GM12878 (cell line): ENCODE measurements at regions not wholly inside any gene's neighbourhood (a gene's known extent, or its start where the extent isn't known, plus 50 kb on each side); places are given as distances from the start of the nearest gene placed in this dataset.

Experiments used
- ATAC-seq: fragments of 200-7000 bp; cut with Tn5 transposase; 3 replicates; pipeline ENCODE4 v1.9.1; 2020; ENCODE audit warnings: mild to moderate bottlenecking, moderate library complexity
- BruUV-seq: library from RNA; stranded (reverse); fragments of 400-500 nt; replicated peaks from 2 replicates; lab custom pipeline; 2021; lab: Mats Ljungman, UMichigan
- CTCF ChIA-PET: fragments of 300-600 bp; sonication (Branson Sonifier 250); formaldehyde crosslinking; extraction: SDS; loops from one replicate; lab custom pipeline; 2021; ENCODE audit warnings: inconsistent platforms; lab: Yijun Ruan, JAX
- POLR2A ChIA-PET: fragments of 350-600 bp; formaldehyde crosslinking; extraction: SDS; loops from one replicate; lab custom pipeline; 2021; ENCODE audit warnings: inconsistent platforms; lab: Charles Lee
- RAD21 ChIA-PET: fragments of 300-600 bp; sonication (Branson Sonifier 250); formaldehyde crosslinking; loops from one replicate; lab custom pipeline; 2023; ENCODE audit warnings: antibody characterized with exemption; ENCODE audit not compliant: unreplicated experiment; lab: Charles Lee
- SMC1A ChIA-PET: fragments of 300-600 bp; sonication (Branson Sonifier 250); formaldehyde crosslinking; loops from one replicate; lab custom pipeline; 2023; ENCODE audit not compliant: unreplicated experiment, uncharacterized antibody; lab: Charles Lee
- DNase-seq: peaks from one replicate; pipeline ENCODE4 v3.0.0-alpha.2; 2011; ENCODE audit warnings: low read depth, low spot score
- FAIRE-seq: peaks from 3 replicates; lab custom pipeline; 2011; peaks lifted over from hg19 to GRCh38; lab: Jason Lieb, UNC
- H2AFZ ChIP-seq: 2 replicates; pipeline ENCODE4 v1.6.0; 2011; ENCODE audit warnings: low read depth, low read length, control low read depth; ENCODE audit not compliant: control insufficient read depth
- H3K27ac ChIP-seq: 2 replicates; pipeline ENCODE4 v1.5.1; 2011; ENCODE audit warnings: control low read depth; ENCODE audit not compliant: control insufficient read depth, insufficient read depth
- H3K27me3 ChIP-seq, 2 experiments: replicated peaks in 1 of 2; 2 replicates each; pipeline versions ENCODE4 v1.6.0 to v1.6.1; 2011; ENCODE audit warnings: low read length in 1 of 2; ENCODE audit not compliant: control insufficient read depth in 2 of 2, insufficient read depth in 2 of 2
- H3K36me3 ChIP-seq, 2 experiments: 2 replicates each; pipeline ENCODE4 v1.5.1; 2011; ENCODE audit warnings: low read length in 1 of 2; ENCODE audit not compliant: control insufficient read depth in 2 of 2, insufficient read depth in 2 of 2
- H3K4me1 ChIP-seq: 2 replicates; pipeline ENCODE4 v1.6.1; 2011; ENCODE audit warnings: mild to moderate bottlenecking, low read length, moderate library complexity, mixed read lengths; ENCODE audit not compliant: control insufficient read depth, insufficient read depth
- H3K4me2 ChIP-seq: 2 replicates; pipeline ENCODE4 v1.6.0; 2011; ENCODE audit warnings: control low read depth; ENCODE audit not compliant: control insufficient read depth, insufficient read depth
- H3K4me3 ChIP-seq: fragments of 200-600 bp; sonication (generic); 2 replicates; pipeline ENCODE4 v1.5.1; 2016
- H3K79me2 ChIP-seq: 2 replicates; pipeline ENCODE4 v1.6.0; 2011; ENCODE audit warnings: low read length; ENCODE audit not compliant: control insufficient read depth, insufficient read depth
- H3K9ac ChIP-seq: 2 replicates; pipeline ENCODE4 v1.8.0; 2011; ENCODE audit warnings: low read length, control low read depth, mixed read lengths; ENCODE audit not compliant: control insufficient read depth, insufficient read depth
- H3K9me3 ChIP-seq: replicated peaks from 3 replicates; pipeline ENCODE4 v1.5.1; 2011; ENCODE audit warnings: mild to moderate bottlenecking, low read length; ENCODE audit not compliant: control insufficient read depth, insufficient read depth
- H4K20me1 ChIP-seq: 2 replicates; pipeline ENCODE4 v1.6.0; 2011; ENCODE audit not compliant: control insufficient read depth, insufficient read depth
- IKZF2 ChIP-seq, 2 experiments: fragments of 450-650 bp; IDR thresholded peaks; 2 replicates each; pipeline ENCODE4 v1.6.1; 2017; ENCODE audit warnings: mild to moderate bottlenecking in 2 of 2, moderate library complexity in 2 of 2
- RBBP5 ChIP-seq: fragments of 200-600 bp; sonication (generic); conservative IDR thresholded peaks from 2 replicates; pipeline ENCODE4 v1.6.1; 2016
- WGBS: methylation state at CpG from one replicate; pipeline ENCODE4 v1.1.6; 2016; ENCODE audit warnings: low lambda C conversion rate; ENCODE audit not compliant: insufficient replicate concordance, insufficient coverage; ENCODE audit errors: missing lambda C conversion rate; 5-methylcytosine and 5-hydroxymethylcytosine counted together
- in situ Hi-C: fragments of 300-500 bp; cut with MboI; formaldehyde crosslinking; loops from 9 replicates; pipeline ENCODE4 v1.14.3; 2018; ENCODE audit warnings: mixed read lengths
- intact Hi-C: fragments of 100-400 bp; cut with micrococcal nuclease; formaldehyde crosslinking; loops from one replicate; pipeline ENCODE4 v1.14.2; 2022; ENCODE audit not compliant: unreplicated experiment
- TF ChIP-seq, protein P1 (sequence below), 3 experiments: IDR thresholded peaks in 2 of 3; conservative IDR thresholded peaks in 1 of 3; 2 replicates each; pipeline ENCODE4 v1.5.1; 2011; ENCODE audit warnings: low read depth in 3 of 3, low read length in 3 of 3, mild to moderate bottlenecking in 3 of 3, control low read depth in 2 of 3, moderate library complexity in 2 of 3, inconsistent platforms in 1 of 3, mixed read lengths in 1 of 3; ENCODE audit not compliant: control insufficient read depth in 2 of 3, insufficient read depth in 1 of 3; ENCODE audit errors: extremely low read depth in 1 of 3

DNA sequence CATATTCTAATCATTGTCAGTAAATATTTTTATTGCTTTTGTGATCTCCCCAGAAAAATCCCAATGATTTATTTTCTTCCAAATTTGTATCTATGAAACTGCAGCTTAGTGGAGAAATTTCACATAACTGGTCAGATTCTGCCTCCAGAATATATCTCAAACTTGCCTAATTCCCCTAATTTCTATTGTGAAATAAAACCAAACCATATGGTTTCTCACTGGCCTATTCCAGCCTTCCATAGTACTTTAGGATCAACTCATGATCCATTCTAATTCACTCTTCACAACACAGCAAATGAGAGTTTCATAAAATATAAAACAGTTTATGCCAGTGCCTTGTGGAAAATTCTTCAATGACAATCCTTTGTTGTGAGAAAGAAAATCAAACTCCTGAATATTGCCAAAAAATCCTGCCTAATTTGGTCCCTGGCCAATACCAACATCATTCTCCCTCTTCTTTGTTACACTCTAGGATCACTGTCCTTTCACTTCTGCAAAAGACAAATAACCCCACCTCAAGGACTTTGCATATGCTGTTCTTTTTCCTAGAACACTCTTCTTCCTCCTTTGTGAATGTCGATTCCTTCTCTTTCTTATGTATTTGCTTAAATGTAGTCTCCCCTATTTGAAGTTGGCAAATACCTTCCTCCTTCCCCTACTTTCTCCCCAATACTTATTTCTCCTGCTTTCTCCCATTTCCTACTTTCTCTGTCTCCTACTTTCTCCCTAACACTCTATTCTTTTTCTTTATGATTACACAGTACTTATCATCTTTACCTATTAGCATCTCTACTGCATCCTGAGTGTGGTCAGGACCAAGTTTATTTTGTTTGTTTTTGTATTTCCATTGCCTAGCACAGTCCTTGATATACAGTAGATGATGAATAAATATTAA lies 587.5 kb downstream of the RFPL4B start:
- Histone ChIP-seq H3K9me3 (no peaks in the 10 kb centered on the region), H3K4me1 (no peaks in the 10 kb centered on the region), H4K20me1 (no peaks in the 10 kb centered on the region), H3K4me3 (no peak overlapping the region), H3K27me3 (no peaks in the 10 kb centered on the region), H3K27ac (no peak overlapping the region), H3K79me2 (no peaks in the 10 kb centered on the region), H3K9ac (no peak overlapping the region), H3K36me3 (no peaks in the 10 kb centered on the region), H2AFZ (no peak overlapping the region), H3K4me2 (no peak overlapping the region)
- WGBS: 0% methylated on average over 1 of the region's 1 CpG
- CTCF ChIA-PET: no interaction called here
- no peak for FAIRE-seq
- DNase-seq: no peak
- TF ChIP-seq RBBP5 (no peak), IKZF2 (IDR thresholded peaks at IDR 0.05) (peak in 1 of 2 experiments; percentile 30; a peak in 1 of 4 replicates)
- TF ChIP-seq, protein P1, sequence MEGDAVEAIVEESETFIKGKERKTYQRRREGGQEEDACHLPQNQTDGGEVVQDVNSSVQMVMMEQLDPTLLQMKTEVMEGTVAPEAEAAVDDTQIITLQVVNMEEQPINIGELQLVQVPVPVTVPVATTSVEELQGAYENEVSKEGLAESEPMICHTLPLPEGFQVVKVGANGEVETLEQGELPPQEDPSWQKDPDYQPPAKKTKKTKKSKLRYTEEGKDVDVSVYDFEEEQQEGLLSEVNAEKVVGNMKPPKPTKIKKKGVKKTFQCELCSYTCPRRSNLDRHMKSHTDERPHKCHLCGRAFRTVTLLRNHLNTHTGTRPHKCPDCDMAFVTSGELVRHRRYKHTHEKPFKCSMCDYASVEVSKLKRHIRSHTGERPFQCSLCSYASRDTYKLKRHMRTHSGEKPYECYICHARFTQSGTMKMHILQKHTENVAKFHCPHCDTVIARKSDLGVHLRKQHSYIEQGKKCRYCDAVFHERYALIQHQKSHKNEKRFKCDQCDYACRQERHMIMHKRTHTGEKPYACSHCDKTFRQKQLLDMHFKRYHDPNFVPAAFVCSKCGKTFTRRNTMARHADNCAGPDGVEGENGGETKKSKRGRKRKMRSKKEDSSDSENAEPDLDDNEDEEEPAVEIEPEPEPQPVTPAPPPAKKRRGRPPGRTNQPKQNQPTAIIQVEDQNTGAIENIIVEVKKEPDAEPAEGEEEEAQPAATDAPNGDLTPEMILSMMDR (IDR thresholded peaks at IDR 0.05 in 2 of 3, conservative IDR thresholded peaks at IDR 0.05 in 1 of 3; ENCODE audit: control insufficient read depth in 2 of 3, extremely low read depth in 1 of 3, insufficient read depth in 1 of 3, low read depth in 3 of 3, low read length in 3 of 3): no peak
- SMC1A ChIA-PET: interaction anchor here (1.8 kb wide), 1 partner anchor 55 kb away, joined by 6 read pairs; no protein-coding TSS in a partner anchor
- ATAC-seq: peak; percentile 47
- RAD21 ChIA-PET: interaction anchor here (0.9 kb wide), 1 partner anchor 52 kb away, joined by 3 read pairs; no protein-coding TSS in a partner anchor
- intact Hi-C loops (no loop called here), in situ Hi-C loops (no loop called here)
- POLR2A ChIA-PET: no interaction called here
- no TSS peak for BruUV-seq
